Astrocyte of the cerebellum (primary cell): ENCODE measurements at regions not wholly inside any gene's neighbourhood (a gene's known extent, or its start where the extent isn't known, plus 50 kb on each side); places are given as distances from the start of the nearest gene placed in this dataset.
"Not testable (repeated sequence)": the region's sequence is repeated elsewhere in the genome, so short reads cannot be mapped to it uniquely, and the experiment has no call there.

Experiments
- DNase-seq: peaks from one replicate; pipeline ENCODE4 v3.0.0-alpha.2; 2011; ENCODE audit warnings: low read depth
- H3K4me3 ChIP-seq: 2 replicates; pipeline ENCODE4 v1.5.1; 2011; ENCODE audit warnings: mild to moderate bottlenecking, low read depth, low read length, moderate library complexity
- in situ Hi-C: cut with HindIII; loops from 2 replicates; pipeline ENCODE4 v1.10.0; 2017; ENCODE audit warnings: low sequenced_read_pairs
- TF ChIP-seq, protein P1 (sequence below): IDR thresholded peaks from 2 replicates; pipeline ENCODE4 v1.5.1; 2012; ENCODE audit warnings: low read length, low read depth, moderate library complexity, mild to moderate bottlenecking; ENCODE audit errors: missing control alignments

DNA sequence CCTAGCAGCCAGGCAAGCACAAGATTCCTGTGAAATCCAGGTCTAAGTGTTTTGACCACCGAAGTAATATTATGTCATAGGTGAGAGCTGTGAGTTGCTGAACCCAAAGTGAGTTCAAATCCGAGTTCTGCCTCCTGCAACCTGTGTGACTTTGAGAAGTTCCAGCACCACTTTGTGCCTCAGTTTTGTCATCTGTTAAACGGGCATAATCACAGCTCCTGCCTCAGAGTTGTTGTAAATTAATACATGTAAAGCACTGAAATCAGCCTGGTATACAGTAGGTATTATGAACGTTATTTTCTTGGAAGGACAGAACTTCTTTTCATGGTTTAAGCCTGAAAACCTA lies 152.5 kb upstream of the ALDH3B2 start:
- DNase-seq, H3K4me3 ChIP-seq, in situ Hi-C loops: not testable (repeated sequence)

DNA sequence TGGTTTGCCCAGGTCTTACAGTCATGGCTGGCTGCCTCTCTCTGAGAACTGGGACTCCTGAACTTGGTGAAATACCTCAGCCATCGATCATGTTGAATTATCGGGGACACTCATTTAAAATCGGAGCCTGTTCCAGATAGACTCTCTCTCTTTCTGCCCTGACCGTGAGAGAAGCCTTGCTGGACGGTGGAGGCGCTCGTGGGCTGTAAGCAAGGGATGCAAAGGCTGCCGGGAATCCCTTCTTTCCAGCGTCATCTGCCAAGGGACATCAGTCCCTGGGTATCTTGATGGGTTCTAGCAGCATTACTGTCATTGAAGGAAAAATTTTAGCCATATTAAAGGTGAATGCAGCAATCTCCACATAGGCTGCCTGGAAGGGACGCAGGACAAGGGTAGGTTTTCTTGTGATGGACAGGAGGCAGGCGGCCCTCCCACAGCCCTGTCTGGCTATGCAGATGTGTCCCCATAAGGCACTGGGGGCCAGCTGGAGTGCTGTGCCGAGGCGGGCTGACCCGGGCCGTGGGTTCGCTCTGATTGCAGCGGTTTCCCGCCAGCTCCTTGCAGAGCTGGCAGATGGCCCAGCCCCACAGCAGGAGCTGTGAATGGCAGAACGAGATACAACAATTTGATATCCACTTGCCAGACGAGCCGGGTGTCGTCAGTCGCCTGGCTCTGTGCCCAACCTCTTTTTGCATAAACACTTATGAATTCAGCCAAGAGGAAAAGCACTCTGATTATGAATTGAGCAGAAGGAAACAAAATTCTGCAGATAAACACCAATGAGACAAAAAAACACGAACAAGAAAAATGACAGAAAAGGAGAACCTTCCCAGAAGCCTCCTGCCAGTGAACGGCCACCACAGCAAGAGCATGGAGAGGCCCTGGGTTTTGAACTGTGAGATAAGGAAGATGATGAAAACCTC lies 151.9 kb upstream of the ALDH3B2 start:
- in situ Hi-C loops, H3K4me3 ChIP-seq, DNase-seq: not testable (repeated sequence)
- TF ChIP-seq, protein P1, sequence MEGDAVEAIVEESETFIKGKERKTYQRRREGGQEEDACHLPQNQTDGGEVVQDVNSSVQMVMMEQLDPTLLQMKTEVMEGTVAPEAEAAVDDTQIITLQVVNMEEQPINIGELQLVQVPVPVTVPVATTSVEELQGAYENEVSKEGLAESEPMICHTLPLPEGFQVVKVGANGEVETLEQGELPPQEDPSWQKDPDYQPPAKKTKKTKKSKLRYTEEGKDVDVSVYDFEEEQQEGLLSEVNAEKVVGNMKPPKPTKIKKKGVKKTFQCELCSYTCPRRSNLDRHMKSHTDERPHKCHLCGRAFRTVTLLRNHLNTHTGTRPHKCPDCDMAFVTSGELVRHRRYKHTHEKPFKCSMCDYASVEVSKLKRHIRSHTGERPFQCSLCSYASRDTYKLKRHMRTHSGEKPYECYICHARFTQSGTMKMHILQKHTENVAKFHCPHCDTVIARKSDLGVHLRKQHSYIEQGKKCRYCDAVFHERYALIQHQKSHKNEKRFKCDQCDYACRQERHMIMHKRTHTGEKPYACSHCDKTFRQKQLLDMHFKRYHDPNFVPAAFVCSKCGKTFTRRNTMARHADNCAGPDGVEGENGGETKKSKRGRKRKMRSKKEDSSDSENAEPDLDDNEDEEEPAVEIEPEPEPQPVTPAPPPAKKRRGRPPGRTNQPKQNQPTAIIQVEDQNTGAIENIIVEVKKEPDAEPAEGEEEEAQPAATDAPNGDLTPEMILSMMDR, result peak; percentile 22

DNA sequence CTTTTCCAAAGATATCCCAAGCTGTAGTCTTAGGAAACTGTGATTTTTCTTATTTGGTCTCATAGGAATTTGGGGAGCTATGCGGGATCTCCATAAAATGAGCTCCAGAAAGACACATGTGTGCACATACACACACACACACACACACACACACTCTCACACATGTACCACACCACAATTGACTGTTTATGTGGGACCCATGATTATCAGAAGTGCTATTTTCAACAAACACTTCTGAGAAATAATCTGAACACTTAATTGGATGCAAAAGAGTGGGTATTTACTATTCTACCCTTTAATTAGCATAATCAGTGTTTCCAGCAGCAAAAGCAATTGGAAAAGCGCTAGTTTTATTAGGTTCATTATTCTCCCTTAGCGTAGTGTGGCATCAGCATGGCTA lies 150.4 kb upstream of the ALDH3B2 start:
- in situ Hi-C loops, result not testable (repeated sequence)

DNA sequence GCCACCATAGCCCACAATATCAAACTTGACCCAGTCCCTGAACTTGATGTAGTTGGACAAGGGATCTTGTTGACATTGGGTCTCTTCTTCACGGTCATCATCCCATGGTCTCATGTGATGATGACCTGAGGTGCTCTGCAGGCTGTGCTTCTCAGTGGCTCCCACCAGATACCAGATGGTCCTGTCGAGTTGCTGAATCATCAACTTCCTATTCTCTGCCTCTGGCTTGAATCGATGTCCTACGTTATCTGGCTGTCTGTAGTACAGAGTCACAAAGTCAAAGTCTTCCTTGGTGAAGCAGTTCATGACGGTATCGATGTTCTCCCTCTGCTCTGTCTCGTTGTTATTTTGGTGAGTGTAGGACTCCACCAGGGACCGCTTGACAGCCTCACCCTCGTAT lies 145.7 kb upstream of the ALDH3B2 start:
- no peak overlapping the region for H3K4me3 ChIP-seq
- DNase-seq, result no peak
- in situ Hi-C loops, result no loop called here
- TF ChIP-seq, protein P1, result no peak

More for the DNA sequence above, 150.4 kb upstream of the ALDH3B2 start:
- not testable (repeated sequence) for DNase-seq, H3K4me3 ChIP-seq

DNA sequence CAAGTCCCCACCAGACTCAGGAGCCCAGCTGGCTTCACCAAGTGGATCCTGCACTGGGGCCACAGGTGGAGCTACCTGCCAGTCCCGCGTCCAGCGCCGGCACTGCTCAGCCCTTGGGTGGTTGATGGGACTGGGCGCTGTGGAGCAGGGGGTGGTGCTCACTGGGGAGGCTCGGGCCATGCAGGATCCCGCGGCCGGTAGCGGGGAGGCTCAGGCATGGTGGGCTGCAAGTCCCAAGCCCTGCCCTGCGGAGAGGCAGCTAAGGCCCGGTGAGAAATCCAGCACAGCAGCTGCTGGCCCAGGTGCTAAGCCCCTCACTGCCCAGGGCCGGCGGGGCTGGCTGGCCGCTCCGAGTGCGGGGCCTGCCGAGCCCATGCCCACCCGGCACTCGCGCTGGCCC lies 143.1 kb upstream of the ALDH3B2 start:
- in situ Hi-C loops, DNase-seq, H3K4me3 ChIP-seq: not testable (repeated sequence)

DNA sequence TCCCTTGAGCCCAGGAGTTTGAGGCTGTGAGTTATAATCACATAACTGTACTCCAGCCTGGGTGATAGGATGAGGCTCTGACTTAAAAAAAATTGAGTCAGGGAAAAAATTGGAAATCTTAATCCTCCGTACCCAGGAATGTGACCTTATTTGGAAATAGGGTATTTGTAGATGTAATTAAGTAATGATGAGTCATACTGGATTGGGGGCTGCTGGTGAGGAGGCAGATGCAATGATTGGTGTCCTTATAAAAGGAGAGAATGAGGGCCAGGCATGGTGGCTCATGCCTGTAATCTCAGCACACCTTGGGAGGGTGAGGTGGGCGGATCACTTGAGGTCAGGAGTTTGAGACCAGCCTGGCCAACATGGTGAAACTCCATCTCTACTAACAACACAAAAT lies 134.9 kb upstream of the ALDH3B2 start:
- H3K4me3 ChIP-seq, DNase-seq, in situ Hi-C loops: not testable (repeated sequence)

DNA sequence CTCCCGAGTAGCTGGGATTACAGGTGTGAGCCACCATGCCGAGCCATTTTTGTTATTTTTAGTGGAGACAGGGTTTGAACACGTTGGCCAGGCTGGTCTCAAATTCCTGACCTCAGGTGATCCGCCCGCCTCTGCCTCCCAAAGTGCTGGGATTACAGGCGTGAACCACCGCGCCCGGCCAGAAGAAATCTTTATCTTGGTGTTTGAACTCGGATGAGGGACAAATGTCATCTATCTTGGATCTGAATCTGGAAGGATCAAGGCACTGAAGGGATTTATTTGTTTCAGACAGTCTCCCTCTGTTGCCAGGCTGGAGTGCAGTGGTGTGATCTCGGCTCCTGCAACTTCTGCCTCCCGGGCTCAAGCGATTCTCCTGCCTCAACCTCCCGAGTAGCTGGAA lies 133.5 kb upstream of the ALDH3B2 start:
- DNase-seq, in situ Hi-C loops, H3K4me3 ChIP-seq: not testable (repeated sequence)

DNA sequence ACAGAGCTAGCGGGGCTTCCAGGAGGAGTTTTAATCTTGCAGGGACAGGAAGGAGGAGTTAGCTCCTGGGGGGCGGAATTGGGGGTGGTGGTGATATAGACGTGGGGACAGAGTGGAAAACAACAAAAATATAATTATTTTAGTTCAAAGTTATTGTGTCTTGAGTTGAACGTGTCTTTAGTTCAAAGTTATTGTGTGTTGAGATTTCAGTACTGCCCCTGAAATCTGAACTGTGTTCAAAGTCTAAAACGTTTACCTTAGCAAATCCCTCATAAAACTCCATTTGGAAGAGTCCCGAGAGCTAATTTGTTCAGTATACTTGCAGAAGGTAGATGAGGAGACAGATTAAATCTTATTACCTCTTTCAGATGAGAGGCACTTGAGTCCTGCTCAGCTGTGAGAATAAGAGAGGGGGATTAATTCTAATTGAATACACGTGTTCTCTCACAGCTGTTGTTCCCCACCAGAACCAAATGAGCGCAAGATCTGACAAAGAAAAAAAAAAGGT lies 132.4 kb upstream of the ALDH3B2 start:
- DNase-seq, in situ Hi-C loops, H3K4me3 ChIP-seq: not testable (repeated sequence)

DNA sequence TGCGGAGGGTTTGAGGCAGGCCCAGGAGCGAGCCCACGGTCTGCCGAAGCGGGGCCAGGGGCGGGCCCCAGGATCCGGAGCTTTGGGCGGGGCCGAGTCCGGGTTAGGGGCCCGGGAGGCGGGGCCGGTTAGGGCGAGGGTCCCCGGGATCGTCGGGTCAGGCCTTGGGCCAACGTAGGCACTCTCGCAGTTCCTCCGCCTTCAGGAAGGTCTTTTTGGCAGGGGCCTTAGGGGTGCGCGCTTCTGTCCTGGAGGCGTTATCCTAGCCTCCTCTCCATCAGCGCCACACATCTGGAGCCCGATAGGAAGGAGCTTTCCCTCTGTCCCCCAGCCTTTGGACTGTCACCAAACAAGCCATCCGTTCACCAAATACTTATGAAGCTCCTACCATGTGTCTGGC lies 131.8 kb upstream of the ALDH3B2 start:
- in situ Hi-C loops, result not testable (repeated sequence)

DNA sequence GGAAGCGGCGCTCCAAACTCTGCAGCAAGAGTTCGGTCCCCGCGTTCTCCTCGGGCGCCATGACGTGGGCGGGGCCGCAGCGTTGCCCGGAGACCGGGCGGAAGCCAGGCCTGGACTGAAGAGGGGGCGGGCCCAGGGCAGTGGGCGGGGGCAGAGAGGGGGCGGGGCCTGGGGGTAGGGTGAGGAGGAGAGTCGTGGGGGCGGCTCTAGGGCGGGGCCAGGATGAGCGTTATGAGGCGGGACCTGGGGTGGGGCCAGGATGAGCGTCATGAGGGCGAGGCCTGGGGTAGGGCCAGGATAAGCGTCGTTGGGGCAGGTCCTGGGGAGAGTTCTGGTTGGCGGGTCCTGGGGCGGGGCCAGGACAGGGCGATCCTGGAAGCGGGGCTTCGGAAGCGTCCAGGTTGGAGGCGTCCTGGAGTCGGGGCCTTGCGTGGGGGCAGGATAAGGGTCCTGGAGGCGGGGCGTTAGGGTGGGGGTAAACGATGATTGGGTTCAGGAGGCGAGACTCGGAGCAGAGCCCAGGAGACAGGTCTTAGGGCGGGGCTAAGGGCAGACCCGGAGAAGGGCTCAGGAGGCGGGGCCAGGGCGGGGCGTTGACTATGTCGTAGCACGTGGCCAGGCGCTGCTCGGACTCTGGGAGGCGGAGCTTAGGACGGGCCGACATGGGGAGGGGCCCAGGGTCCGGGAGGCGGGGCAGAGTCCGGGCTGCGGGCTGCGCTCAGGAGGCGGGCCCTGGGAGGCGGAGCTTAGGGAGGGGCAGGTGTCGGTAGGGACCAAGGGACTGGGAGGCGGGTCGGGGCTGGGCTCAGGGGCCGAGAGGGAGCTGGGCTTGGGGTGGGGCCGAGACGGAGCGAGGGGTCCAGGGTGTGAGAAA lies 131.1 kb upstream of the ALDH3B2 start:
- peak; percentile 94 for DNase-seq
- in situ Hi-C loops, result not testable (repeated sequence)
- H3K4me3 ChIP-seq, result peak overlapping the region; percentile 72

More for the DNA sequence above, 131.8 kb upstream of the ALDH3B2 start:
- DNase-seq, result not testable (repeated sequence)
- peak overlapping the region; percentile 51 for H3K4me3 ChIP-seq

DNA sequence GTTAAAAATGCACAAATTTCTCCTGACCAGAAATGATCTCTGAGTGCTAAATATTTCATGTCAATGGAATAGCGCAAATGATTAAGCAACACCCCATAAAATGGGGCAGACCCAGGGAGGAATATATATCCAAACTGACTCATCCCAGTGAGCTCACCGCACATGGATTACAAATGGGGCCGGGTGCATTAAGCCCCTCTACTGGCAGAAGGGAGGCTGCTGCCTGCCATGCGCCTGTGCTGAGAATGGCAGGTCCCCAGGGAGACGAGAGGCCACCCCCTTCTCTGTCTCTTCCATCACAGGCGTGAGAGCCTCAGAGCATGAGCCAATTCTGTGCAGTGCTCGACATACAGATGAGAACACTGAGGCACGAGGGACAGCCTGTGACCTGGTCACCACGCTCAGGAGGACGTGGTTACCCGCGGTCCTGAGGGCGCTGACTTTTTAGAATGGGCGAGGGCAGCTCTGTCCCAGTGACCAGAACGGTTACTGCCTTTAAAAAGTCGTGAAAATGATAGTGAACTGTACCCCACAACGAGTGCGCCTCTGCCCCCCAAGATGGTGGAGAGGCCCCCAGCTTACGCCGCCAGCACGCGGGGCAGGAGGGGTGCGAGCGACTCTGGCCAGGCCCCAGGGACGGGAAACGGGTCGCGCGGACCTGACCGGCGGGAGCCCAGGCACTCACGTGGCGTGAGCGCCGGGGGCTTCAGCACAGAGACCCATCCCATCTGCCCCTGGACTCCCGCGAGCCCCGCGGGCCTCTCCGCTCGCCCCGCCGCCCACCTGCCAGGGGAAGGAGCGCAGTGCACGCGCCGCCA lies 130.2 kb upstream of the ALDH3B2 start:
- in situ Hi-C loops, DNase-seq: not testable (repeated sequence)
- H3K4me3 ChIP-seq, result peak overlapping the region; percentile 72

DNA sequence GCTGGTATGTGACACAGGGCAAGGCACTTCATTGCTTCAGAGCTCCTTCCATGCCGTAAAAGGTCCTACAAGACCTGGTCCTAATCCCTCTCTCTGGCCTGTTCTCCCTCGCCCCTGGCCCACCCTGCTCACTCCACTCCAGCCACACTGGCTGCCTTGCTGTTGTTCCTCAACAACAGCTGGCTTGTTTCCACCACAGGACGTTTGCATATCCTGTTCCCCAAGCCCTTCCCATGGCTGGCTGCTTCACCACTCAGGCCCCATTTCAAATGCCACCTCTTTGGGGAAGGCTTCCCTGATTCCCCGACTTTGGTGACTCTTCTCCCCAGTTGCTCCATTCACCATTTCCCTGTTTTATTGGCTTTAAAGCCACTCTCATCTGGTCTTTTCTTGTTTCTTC lies 129.1 kb upstream of the ALDH3B2 start:
- DNase-seq, in situ Hi-C loops: not testable (repeated sequence)

DNA sequence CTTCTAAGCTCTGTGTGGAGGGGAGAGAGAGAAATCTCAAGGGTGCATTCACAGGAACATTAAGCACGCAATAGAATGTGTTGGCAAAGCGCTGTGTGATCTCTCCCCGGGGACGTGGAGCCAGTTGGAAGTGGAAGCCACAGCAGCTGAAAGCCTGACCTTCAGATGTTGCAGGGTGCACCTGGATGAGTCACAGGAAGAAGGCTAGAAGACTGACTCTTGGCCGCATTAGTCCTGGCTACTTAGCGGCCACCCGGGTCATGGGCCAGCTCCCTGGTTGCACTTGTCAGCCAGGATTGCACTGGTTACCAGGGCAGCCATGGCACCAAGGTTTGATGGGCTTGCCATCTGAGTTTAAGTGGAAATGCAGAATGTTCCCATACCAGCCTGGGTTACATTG lies 128.6 kb upstream of the ALDH3B2 start:
- in situ Hi-C loops, DNase-seq, H3K4me3 ChIP-seq: not testable (repeated sequence)

More for the DNA sequence above, 129.1 kb upstream of the ALDH3B2 start:
- H3K4me3 ChIP-seq, result not testable (repeated sequence)

DNA sequence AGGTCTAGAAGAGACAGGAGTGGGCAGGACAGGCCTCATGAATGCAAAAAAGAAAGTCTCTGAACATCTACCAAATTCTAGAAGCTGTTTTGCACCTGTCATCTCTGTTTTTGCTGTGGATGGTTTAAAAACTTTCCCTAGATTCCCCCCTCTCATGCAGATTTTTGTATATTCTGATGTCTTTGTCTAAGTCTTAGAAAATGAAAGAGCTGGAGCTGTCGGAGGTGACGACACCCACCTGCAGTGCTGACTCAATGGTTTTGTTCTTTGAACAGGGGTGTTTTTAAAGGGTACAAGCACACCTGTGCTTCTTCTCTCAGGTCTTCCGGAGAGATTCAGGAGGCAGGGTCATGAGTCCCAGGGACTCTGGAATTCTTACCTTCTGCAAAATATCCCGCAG lies 128.2 kb upstream of the ALDH3B2 start:
- H3K4me3 ChIP-seq, in situ Hi-C loops, DNase-seq: not testable (repeated sequence)
